Neural progenitor cell (in vitro differentiated cells): ENCODE measurements at regions not wholly inside any gene's neighbourhood (a gene's known extent, or its start where the extent isn't known, plus 50 kb on each side); places are given as distances from the start of the nearest gene placed in this dataset.

Source experiments
- DNase-seq: peaks from one replicate; pipeline ENCODE4 v3.0.0-alpha.2; 2016; ENCODE audit warnings: low spot score
- H2AFZ ChIP-seq: fragments of 200-600 bp; sonication (generic); replicated peaks from 2 replicates; pipeline ENCODE4 v1.6.1; 2016; ENCODE audit warnings: antibody characterized with exemption
- H3F3A ChIP-seq: fragments of 200-600 bp; sonication (generic); 2 replicates; pipeline ENCODE4 v1.6.1; 2016; ENCODE audit warnings: antibody characterized with exemption, low read depth
- H3K27ac ChIP-seq: fragments of 200-600 bp; sonication (generic); 2 replicates; pipeline ENCODE4 v1.5.1; 2016; ENCODE audit warnings: mild to moderate bottlenecking
- H3K27me3 ChIP-seq: fragments of 200-600 bp; sonication (generic); 2 replicates; pipeline ENCODE4 v1.6.1; 2016; ENCODE audit warnings: mild to moderate bottlenecking, moderate library complexity
- H3K36me3 ChIP-seq: fragments of 200-600 bp; sonication (generic); 2 replicates; pipeline ENCODE4 v1.5.1; 2016
- H3K4me1 ChIP-seq: fragments of 200-600 bp; sonication (generic); 2 replicates; pipeline ENCODE4 v1.6.1; 2016; ENCODE audit warnings: mixed run types
- H3K4me2 ChIP-seq: fragments of 200-600 bp; sonication (generic); 2 replicates; pipeline ENCODE4 v1.6.1; 2016
- H3K4me3 ChIP-seq: fragments of 200-600 bp; sonication (generic); 2 replicates; pipeline ENCODE4 v1.5.1; 2016
- H3K79me2 ChIP-seq: fragments of 200-600 bp; sonication (generic); 2 replicates; pipeline ENCODE4 v1.6.1; 2016; ENCODE audit warnings: low read depth
- H3K9ac ChIP-seq: fragments of 200-600 bp; sonication (generic); 2 replicates; pipeline ENCODE4 v1.6.1; 2016
- H3K9me3 ChIP-seq: fragments of 200-600 bp; sonication (generic); 2 replicates; pipeline ENCODE4 v1.5.1; 2016; ENCODE audit warnings: low read depth
- H4K20me1 ChIP-seq: fragments of 200-600 bp; sonication (generic); 2 replicates; pipeline ENCODE4 v1.6.1; 2016; ENCODE audit warnings: low read depth
- H3K27ac Mint-ChIP-seq: 3 replicates; pipeline ENCODE4 v1.8.0; 2021; ENCODE audit warnings: mixed read lengths
- H3K27me3 Mint-ChIP-seq: 2 replicates; pipeline ENCODE4 v1.8.0; 2022; ENCODE audit warnings: low read depth, mild to moderate bottlenecking, inconsistent platforms, moderate library complexity, mixed read lengths; ENCODE audit not compliant: insufficient read depth
- H3K36me3 Mint-ChIP-seq: 3 replicates; pipeline ENCODE4 v1.8.0; 2021; ENCODE audit warnings: mixed read lengths
- H3K4me1 Mint-ChIP-seq: 3 replicates; pipeline ENCODE4 v1.8.0; 2021; ENCODE audit warnings: mixed read lengths
- H3K4me3 Mint-ChIP-seq: 3 replicates; pipeline ENCODE4 v1.8.0; 2021; ENCODE audit warnings: mild to moderate bottlenecking, moderate library complexity, mixed read lengths
- H3K9me3 Mint-ChIP-seq: 3 replicates; pipeline ENCODE4 v1.8.0; 2020; ENCODE audit warnings: mixed read lengths
- EZH2 ChIP-seq: fragments of 200-600 bp; sonication (generic); IDR thresholded peaks from 2 replicates; pipeline ENCODE4 v1.6.1; 2017; ENCODE audit warnings: antibody characterized with exemption, mild to moderate bottlenecking, moderate library complexity
- EZH2phosphoT487 ChIP-seq: fragments of 200-600 bp; sonication (generic); IDR thresholded peaks from 2 replicates; pipeline ENCODE4 v1.6.1; 2017; ENCODE audit warnings: antibody characterized with exemption
- TF ChIP-seq, protein P1 (sequence below): fragments of 200-600 bp; sonication (generic); IDR thresholded peaks from 2 replicates; pipeline ENCODE4 v1.5.1; 2017; ENCODE audit warnings: antibody characterized with exemption, mild to moderate bottlenecking

DNA sequence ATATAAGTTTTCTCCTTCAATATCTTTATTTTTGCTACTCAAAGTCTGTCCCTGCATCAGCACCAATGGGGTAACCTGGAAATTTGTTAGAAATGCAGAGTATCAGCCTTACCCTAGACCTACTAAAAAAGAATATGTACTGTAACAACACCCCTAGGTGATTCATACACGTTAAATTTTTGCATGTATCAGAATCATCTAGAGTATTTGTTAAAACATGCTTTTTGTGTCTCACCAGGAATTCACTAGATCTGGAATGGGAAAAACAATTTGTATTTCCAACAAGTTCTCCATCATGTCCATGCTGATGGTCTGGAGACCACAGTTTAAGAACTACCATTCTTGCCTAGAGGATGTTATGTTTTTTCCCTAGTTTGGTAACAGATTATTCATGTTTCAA is 196.0 kb upstream of the EDNRA start:
- Histone ChIP-seq H3K79me2 (no peaks in the 10 kb centered on the region), H3K27ac (no peak overlapping the region), H3F3A (no peaks in the 10 kb centered on the region), H4K20me1 (no peaks in the 10 kb centered on the region), H3K4me2 (no peak overlapping the region), H2AFZ (no peak overlapping the region), H3K9me3 (peaks cover 4% of the 10 kb centered on the region), H3K9ac (no peak overlapping the region), H3K36me3 (no peaks in the 10 kb centered on the region), H3K27me3 (no peaks in the 10 kb centered on the region), H3K4me3 (no peak overlapping the region), H3K4me1 (no peaks in the 10 kb centered on the region)
- TF ChIP-seq, protein P1, sequence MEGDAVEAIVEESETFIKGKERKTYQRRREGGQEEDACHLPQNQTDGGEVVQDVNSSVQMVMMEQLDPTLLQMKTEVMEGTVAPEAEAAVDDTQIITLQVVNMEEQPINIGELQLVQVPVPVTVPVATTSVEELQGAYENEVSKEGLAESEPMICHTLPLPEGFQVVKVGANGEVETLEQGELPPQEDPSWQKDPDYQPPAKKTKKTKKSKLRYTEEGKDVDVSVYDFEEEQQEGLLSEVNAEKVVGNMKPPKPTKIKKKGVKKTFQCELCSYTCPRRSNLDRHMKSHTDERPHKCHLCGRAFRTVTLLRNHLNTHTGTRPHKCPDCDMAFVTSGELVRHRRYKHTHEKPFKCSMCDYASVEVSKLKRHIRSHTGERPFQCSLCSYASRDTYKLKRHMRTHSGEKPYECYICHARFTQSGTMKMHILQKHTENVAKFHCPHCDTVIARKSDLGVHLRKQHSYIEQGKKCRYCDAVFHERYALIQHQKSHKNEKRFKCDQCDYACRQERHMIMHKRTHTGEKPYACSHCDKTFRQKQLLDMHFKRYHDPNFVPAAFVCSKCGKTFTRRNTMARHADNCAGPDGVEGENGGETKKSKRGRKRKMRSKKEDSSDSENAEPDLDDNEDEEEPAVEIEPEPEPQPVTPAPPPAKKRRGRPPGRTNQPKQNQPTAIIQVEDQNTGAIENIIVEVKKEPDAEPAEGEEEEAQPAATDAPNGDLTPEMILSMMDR: no peak
- TF ChIP-seq EZH2: no peak
- Mint-ChIP-seq H3K4me1 (no peaks in the 10 kb centered on the region), H3K27ac (no peak overlapping the region), H3K27me3 (no peaks in the 10 kb centered on the region), H3K9me3 (no peaks in the 10 kb centered on the region), H3K4me3 (no peak overlapping the region), H3K36me3 (no peaks in the 10 kb centered on the region)
- no peak for DNase-seq

DNA sequence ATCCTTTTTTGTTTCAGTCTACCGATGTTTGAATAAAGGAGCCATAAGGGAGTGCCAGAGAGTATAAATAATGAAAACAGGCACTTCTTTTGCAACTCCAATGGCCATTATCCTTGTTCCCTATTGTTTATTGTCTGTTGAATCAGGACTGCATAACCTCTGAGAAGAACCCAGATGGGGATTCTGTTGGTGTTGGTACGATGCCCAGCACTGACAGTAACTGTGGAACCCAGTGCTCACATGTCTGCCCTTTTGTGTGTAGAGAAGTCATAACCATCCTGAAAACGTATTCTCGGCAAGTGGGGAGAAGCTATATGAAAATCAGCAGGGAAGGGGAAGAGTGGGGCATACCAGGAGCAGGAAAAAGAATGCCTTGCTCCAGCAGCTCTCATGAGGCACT is 195.1 kb upstream of the EDNRA start:
- Histone ChIP-seq H3K4me3 (no peak overlapping the region), H3K27me3 (no peaks in the 10 kb centered on the region), H2AFZ (no peak overlapping the region), H3K79me2 (no peaks in the 10 kb centered on the region), H3F3A (no peaks in the 10 kb centered on the region), H3K36me3 (no peaks in the 10 kb centered on the region), H3K4me2 (no peak overlapping the region), H3K4me1 (no peaks in the 10 kb centered on the region), H4K20me1 (no peaks in the 10 kb centered on the region), H3K9ac (no peak overlapping the region), H3K9me3 (peaks cover 4% of the 10 kb centered on the region), H3K27ac (no peak overlapping the region)
- no peak overlapping the region for H3K4me3 Mint-ChIP-seq
- no peaks in the 10 kb centered on the region for H3K27me3 Mint-ChIP-seq
- no peaks in the 10 kb centered on the region for H3K9me3 Mint-ChIP-seq
- H3K4me1 Mint-ChIP-seq: no peaks in the 10 kb centered on the region
- no peaks in the 10 kb centered on the region for H3K36me3 Mint-ChIP-seq
- DNase-seq: no peak
- TF ChIP-seq EZH2phosphoT487 (no peak), EZH2 (no peak)
- TF ChIP-seq, protein P1: no peak
- H3K27ac Mint-ChIP-seq: no peak overlapping the region

DNA sequence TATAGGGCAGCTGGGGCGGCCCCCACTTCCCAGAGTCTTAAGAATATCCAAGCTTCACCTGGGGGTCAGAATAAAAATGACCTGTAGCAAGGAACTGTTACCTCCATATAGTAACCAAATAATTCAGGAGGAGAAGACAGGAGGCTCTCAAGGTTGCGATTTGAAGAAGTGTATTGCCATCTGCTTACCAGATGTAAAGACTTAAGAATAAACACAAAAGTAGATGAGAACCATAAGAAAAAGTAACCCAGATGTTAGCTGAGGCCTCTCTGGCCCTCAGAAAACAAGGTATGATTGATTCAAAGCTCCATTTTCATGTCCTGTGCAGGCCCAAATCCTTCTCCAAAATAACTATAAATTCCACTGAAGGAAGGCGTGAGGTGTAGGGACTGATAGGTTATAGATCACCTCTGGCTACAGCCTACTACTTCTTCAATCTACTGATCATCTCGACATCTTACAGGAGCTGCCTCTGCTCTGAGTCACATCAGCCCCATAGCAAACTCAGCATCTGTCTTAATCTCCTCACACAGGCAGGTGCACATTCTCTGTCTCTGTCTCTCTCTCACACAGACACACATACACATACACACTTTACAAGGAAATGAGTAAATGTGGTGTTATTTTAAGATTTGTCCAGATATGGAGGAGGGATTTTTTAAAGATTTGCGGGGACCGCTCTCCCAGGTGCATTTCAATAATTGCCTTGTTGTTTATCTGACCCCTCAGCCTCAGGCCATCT is 193.9 kb upstream of the EDNRA start:
- Mint-ChIP-seq H3K27me3 (no peaks in the 10 kb centered on the region), H3K27ac (no peak overlapping the region), H3K4me1 (no peaks in the 10 kb centered on the region), H3K4me3 (no peak overlapping the region), H3K36me3 (no peaks in the 10 kb centered on the region), H3K9me3 (no peaks in the 10 kb centered on the region)
- no peak overlapping the region for H2AFZ ChIP-seq
- no peaks in the 10 kb centered on the region for H3K79me2 ChIP-seq
- no peaks in the 10 kb centered on the region for H3K27me3 ChIP-seq
- no peak overlapping the region for H3K4me3 ChIP-seq
- no peaks in the 10 kb centered on the region for H3F3A ChIP-seq
- H3K4me1 ChIP-seq: no peaks in the 10 kb centered on the region
- H3K27ac ChIP-seq: no peak overlapping the region
- no peak for DNase-seq
- no peak overlapping the region for H3K4me2 ChIP-seq
- no peaks in the 10 kb centered on the region for H3K36me3 ChIP-seq
- peaks cover 4% of the 10 kb centered on the region for H3K9me3 ChIP-seq
- no peak overlapping the region for H3K9ac ChIP-seq
- H4K20me1 ChIP-seq: no peaks in the 10 kb centered on the region
- TF ChIP-seq, protein P1: no peak
- no peak for TF ChIP-seq EZH2
- TF ChIP-seq EZH2phosphoT487: no peak
